ENCODE measurements at regions not wholly inside any gene's neighbourhood (a gene's known extent, or its start where the extent isn't known, plus 50 kb on each side); places are given as distances from the start of the nearest gene placed in this dataset.

DNA sequence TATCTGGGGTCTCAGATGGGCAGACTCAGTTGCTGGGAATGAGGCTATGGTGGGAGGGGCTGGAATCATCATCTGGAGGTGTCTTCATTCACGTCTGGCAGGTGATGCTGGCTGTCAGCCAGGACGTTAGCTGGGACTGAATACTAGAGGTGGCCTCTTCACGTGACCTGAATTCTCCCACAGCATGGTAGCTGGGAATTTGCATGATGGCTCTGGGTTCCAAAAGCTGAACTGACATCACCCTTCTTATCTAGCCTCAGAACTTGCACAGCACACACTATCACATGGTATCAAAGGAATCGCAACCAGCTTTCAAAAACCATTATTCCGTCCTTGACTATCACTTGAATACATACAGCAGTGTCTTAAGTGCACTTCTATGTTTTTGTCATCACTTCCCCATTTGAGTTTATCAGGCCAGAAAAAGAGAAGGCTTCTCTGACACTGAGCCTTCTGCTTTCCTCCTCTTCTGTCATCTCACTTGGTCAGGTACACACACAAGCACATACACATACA is 53.0 kb upstream of the LRP2 start:
- TF ChIP-seq SP1 (CRISPR knock-in tag; conservative IDR thresholded peaks at IDR 0.05) (no peak), FOXK1 (CRISPR knock-in tag; IDR thresholded peaks at IDR 0.05) (no peak), SMAD4 (CRISPR knock-in tag; IDR thresholded peaks at IDR 0.05) (no peak), ZNF263 (CRISPR knock-in tag; IDR thresholded peaks at IDR 0.05; ENCODE audit: low read depth) (no peak), NFATC4 (CRISPR knock-in tag; IDR thresholded peaks at IDR 0.05) (no peak), JAZF1 (CRISPR knock-in tag; IDR thresholded peaks at IDR 0.05) (no peak), TEAD1 (CRISPR knock-in tag; IDR thresholded peaks at IDR 0.05) (no peak)
- TF ChIP-seq, protein P1, sequence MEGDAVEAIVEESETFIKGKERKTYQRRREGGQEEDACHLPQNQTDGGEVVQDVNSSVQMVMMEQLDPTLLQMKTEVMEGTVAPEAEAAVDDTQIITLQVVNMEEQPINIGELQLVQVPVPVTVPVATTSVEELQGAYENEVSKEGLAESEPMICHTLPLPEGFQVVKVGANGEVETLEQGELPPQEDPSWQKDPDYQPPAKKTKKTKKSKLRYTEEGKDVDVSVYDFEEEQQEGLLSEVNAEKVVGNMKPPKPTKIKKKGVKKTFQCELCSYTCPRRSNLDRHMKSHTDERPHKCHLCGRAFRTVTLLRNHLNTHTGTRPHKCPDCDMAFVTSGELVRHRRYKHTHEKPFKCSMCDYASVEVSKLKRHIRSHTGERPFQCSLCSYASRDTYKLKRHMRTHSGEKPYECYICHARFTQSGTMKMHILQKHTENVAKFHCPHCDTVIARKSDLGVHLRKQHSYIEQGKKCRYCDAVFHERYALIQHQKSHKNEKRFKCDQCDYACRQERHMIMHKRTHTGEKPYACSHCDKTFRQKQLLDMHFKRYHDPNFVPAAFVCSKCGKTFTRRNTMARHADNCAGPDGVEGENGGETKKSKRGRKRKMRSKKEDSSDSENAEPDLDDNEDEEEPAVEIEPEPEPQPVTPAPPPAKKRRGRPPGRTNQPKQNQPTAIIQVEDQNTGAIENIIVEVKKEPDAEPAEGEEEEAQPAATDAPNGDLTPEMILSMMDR (IDR thresholded peaks at IDR 0.05): no peak
- TF ChIP-seq, protein P2, sequence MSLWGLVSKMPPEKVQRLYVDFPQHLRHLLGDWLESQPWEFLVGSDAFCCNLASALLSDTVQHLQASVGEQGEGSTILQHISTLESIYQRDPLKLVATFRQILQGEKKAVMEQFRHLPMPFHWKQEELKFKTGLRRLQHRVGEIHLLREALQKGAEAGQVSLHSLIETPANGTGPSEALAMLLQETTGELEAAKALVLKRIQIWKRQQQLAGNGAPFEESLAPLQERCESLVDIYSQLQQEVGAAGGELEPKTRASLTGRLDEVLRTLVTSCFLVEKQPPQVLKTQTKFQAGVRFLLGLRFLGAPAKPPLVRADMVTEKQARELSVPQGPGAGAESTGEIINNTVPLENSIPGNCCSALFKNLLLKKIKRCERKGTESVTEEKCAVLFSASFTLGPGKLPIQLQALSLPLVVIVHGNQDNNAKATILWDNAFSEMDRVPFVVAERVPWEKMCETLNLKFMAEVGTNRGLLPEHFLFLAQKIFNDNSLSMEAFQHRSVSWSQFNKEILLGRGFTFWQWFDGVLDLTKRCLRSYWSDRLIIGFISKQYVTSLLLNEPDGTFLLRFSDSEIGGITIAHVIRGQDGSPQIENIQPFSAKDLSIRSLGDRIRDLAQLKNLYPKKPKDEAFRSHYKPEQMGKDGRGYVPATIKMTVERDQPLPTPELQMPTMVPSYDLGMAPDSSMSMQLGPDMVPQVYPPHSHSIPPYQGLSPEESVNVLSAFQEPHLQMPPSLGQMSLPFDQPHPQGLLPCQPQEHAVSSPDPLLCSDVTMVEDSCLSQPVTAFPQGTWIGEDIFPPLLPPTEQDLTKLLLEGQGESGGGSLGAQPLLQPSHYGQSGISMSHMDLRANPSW (CRISPR knock-in tag; conservative IDR thresholded peaks at IDR 0.05; ENCODE audit: low read depth): no peak
- TF ChIP-seq, protein P3, sequence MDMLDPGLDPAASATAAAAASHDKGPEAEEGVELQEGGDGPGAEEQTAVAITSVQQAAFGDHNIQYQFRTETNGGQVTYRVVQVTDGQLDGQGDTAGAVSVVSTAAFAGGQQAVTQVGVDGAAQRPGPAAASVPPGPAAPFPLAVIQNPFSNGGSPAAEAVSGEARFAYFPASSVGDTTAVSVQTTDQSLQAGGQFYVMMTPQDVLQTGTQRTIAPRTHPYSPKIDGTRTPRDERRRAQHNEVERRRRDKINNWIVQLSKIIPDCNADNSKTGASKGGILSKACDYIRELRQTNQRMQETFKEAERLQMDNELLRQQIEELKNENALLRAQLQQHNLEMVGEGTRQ (CRISPR knock-in tag; IDR thresholded peaks at IDR 0.05): no peak; the same call in 1 of the 2 replicates
- TF ChIP-seq, protein P4, sequence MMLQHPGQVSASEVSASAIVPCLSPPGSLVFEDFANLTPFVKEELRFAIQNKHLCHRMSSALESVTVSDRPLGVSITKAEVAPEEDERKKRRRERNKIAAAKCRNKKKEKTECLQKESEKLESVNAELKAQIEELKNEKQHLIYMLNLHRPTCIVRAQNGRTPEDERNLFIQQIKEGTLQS (CRISPR knock-in tag; conservative IDR thresholded peaks at IDR 0.05): no peak
- TF ChIP-seq, protein P5, sequence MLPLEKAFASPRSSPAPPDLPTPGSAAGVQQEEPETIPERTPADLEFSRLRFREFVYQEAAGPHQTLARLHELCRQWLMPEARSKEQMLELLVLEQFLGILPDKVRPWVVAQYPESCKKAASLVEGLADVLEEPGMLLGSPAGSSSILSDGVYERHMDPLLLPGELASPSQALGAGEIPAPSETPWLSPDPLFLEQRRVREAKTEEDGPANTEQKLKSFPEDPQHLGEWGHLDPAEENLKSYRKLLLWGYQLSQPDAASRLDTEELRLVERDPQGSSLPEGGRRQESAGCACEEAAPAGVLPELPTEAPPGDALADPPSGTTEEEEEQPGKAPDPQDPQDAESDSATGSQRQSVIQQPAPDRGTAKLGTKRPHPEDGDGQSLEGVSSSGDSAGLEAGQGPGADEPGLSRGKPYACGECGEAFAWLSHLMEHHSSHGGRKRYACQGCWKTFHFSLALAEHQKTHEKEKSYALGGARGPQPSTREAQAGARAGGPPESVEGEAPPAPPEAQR (CRISPR knock-in tag; IDR thresholded peaks at IDR 0.05): no peak
- TF ChIP-seq, protein P6, sequence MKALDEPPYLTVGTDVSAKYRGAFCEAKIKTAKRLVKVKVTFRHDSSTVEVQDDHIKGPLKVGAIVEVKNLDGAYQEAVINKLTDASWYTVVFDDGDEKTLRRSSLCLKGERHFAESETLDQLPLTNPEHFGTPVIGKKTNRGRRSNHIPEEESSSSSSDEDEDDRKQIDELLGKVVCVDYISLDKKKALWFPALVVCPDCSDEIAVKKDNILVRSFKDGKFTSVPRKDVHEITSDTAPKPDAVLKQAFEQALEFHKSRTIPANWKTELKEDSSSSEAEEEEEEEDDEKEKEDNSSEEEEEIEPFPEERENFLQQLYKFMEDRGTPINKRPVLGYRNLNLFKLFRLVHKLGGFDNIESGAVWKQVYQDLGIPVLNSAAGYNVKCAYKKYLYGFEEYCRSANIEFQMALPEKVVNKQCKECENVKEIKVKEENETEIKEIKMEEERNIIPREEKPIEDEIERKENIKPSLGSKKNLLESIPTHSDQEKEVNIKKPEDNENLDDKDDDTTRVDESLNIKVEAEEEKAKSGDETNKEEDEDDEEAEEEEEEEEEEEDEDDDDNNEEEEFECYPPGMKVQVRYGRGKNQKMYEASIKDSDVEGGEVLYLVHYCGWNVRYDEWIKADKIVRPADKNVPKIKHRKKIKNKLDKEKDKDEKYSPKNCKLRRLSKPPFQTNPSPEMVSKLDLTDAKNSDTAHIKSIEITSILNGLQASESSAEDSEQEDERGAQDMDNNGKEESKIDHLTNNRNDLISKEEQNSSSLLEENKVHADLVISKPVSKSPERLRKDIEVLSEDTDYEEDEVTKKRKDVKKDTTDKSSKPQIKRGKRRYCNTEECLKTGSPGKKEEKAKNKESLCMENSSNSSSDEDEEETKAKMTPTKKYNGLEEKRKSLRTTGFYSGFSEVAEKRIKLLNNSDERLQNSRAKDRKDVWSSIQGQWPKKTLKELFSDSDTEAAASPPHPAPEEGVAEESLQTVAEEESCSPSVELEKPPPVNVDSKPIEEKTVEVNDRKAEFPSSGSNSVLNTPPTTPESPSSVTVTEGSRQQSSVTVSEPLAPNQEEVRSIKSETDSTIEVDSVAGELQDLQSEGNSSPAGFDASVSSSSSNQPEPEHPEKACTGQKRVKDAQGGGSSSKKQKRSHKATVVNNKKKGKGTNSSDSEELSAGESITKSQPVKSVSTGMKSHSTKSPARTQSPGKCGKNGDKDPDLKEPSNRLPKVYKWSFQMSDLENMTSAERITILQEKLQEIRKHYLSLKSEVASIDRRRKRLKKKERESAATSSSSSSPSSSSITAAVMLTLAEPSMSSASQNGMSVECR (CRISPR knock-in tag; IDR thresholded peaks at IDR 0.05; ENCODE audit: borderline replicate concordance): no peak

Data from WTC11 (cell line).